Sigmoid colon (tissue), 6 donors: ENCODE measurements at regions not wholly inside any gene's neighbourhood (a gene's known extent, or its start where the extent isn't known, plus 50 kb on each side); places are given as distances from the start of the nearest gene placed in this dataset.

Experiments used
- DNase-seq: peaks from one replicate; pipeline ENCODE4 v3.0.0-alpha.2; 2019
- H3K27ac ChIP-seq, 4 donors: fragments of 200-600 bp; sonication (generic); one replicate each; pipeline ENCODE4 v1.5.1; 2016 to 2019; ENCODE audit warnings: mild to moderate bottlenecking in 1 of 4
- H3K27me3 ChIP-seq, 3 donors: fragments of 200-600 bp; sonication (generic); one replicate each; pipeline ENCODE4 v1.5.1; 2019; ENCODE audit warnings: mild to moderate bottlenecking in 1 of 3
- H3K36me3 ChIP-seq, 4 donors: fragments of 200-600 bp; sonication (generic); one replicate each; pipeline ENCODE4 v1.5.1; 2016 to 2019
- H3K4me1 ChIP-seq, 4 donors: fragments of 200-600 bp; sonication (generic); one replicate each; pipeline ENCODE4 v1.5.1; 2017 to 2019
- H3K4me3 ChIP-seq, 4 donors: fragments of 200-600 bp; sonication (generic); one replicate each; pipeline ENCODE4 v1.5.1; 2017 to 2019; ENCODE audit warnings: mild to moderate bottlenecking in 2 of 4, moderate library complexity in 1 of 4
- H3K9me3 ChIP-seq, 4 donors: fragments of 200-600 bp in 3 of 4; sonication (generic) in 3 of 4; one replicate each; pipeline versions ENCODE4 v1.5.1 to v1.6.1; 2013 to 2019
- EP300 ChIP-seq, 4 donors: sonication (generic); formaldehyde crosslinking; IDR thresholded peaks; one replicate each; pipeline ENCODE4 v1.6.1; 2017; ENCODE audit warnings: antibody characterized with exemption in 4 of 4
- POLR2A ChIP-seq, 2 donors: fragments of 450-650 bp; IDR thresholded peaks; one replicate each; pipeline ENCODE4 v1.6.1; 2016; ENCODE audit warnings: antibody characterized with exemption in 2 of 2, mild to moderate bottlenecking in 2 of 2, moderate library complexity in 2 of 2
- POLR2AphosphoS5 ChIP-seq, 4 donors: sonication (generic); formaldehyde crosslinking; IDR thresholded peaks; one replicate each; pipeline ENCODE4 v1.6.1; 2017; ENCODE audit warnings: antibody characterized with exemption in 4 of 4
- WGBS, 2 donors: extraction: QIAGEN DNeasy Blood & Tissue Kit; methylation state at CpG; one replicate each; pipeline ENCODE4 v1.1.7; 2013; 5-methylcytosine and 5-hydroxymethylcytosine counted together
- intact Hi-C: fragments of 100-400 bp; cut with DNase I; formaldehyde crosslinking; loops from one replicate; pipeline ENCODE4 v1.15.1; 2023
- TF ChIP-seq, protein P1 (sequence below), 4 experiments: fragments of 450-650 bp in 3 of 4; fragments of 200-600 bp in 1 of 4; IDR thresholded peaks; one replicate each; pipeline ENCODE4 v1.5.1; 2016 to 2019; ENCODE audit warnings: antibody characterized with exemption in 4 of 4, mild to moderate bottlenecking in 3 of 4, moderate library complexity in 2 of 4
- donor health status: healthy with polysubstance abuse.
- donor health status: healthy.

DNA sequence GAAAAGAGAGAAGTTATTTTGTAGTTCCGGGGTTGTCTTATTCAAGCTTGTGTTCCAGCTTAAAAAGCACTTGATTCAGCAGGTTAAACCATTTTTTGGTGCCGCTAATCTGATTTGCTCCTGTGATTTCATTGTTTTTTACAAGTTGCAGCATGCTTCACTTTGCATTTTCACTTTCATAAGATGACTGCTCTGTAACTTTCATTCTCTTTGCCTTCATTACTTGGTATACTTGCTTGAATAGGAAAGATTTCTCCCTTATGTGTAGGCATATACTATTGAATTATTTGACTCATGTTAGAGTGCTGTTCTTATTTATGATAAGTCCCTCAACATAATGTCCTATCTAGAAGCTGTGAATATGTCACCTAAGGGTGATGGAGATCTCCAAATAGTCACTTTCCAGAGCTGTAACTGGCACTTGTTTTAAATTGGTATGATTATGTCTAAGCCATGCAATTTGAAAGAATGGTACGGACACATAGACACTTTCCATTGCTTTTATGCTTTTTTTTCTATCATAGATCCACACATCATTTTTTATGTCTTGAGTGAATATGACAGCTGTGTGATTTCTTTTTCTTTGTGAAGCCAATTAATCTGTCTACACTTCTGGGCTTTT is 254.5 kb downstream of the DSEL start:
- no peak for DNase-seq
- no peak overlapping the region for H3K27ac ChIP-seq
- H3K4me3 ChIP-seq, result no peak overlapping the region
- no peaks in the 10 kb centered on the region for H3K4me1 ChIP-seq
- H3K27me3 ChIP-seq, result no peaks in the 10 kb centered on the region
- H3K36me3 ChIP-seq, result no peaks in the 10 kb centered on the region
- WGBS, 2 donors, result 82 to 85% methylated on average over 3 of the region's 3 CpGs
- H3K9me3 ChIP-seq, result no peaks in the 10 kb centered on the region
- no peak for TF ChIP-seq POLR2AphosphoS5 (IDR thresholded peaks at IDR 0.05)
- no peak for TF ChIP-seq EP300 (IDR thresholded peaks at IDR 0.05)
- TF ChIP-seq, protein P1, sequence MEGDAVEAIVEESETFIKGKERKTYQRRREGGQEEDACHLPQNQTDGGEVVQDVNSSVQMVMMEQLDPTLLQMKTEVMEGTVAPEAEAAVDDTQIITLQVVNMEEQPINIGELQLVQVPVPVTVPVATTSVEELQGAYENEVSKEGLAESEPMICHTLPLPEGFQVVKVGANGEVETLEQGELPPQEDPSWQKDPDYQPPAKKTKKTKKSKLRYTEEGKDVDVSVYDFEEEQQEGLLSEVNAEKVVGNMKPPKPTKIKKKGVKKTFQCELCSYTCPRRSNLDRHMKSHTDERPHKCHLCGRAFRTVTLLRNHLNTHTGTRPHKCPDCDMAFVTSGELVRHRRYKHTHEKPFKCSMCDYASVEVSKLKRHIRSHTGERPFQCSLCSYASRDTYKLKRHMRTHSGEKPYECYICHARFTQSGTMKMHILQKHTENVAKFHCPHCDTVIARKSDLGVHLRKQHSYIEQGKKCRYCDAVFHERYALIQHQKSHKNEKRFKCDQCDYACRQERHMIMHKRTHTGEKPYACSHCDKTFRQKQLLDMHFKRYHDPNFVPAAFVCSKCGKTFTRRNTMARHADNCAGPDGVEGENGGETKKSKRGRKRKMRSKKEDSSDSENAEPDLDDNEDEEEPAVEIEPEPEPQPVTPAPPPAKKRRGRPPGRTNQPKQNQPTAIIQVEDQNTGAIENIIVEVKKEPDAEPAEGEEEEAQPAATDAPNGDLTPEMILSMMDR (IDR thresholded peaks at IDR 0.05), result no peak
- no peak for TF ChIP-seq POLR2A (IDR thresholded peaks at IDR 0.05)
- intact Hi-C loops, result no loop called here

GRCh38 chr18:67260841-67261240 is 255.7 kb downstream of the DSEL start:
- no peak overlapping the region for H3K4me3 ChIP-seq
- intact Hi-C loops, result no loop called here
- no peaks in the 10 kb centered on the region for H3K27me3 ChIP-seq
- no peaks in the 10 kb centered on the region for H3K9me3 ChIP-seq
- no peak for DNase-seq
- 56 to 77% methylated on average over 5 of the region's 5 CpGs for WGBS, 2 donors
- no peaks in the 10 kb centered on the region for H3K4me1 ChIP-seq
- no peaks in the 10 kb centered on the region for H3K36me3 ChIP-seq
- TF ChIP-seq, protein P1 (IDR thresholded peaks at IDR 0.05), result no peak
- TF ChIP-seq POLR2A (IDR thresholded peaks at IDR 0.05) (no peak), EP300 (IDR thresholded peaks at IDR 0.05) (no peak), POLR2AphosphoS5 (IDR thresholded peaks at IDR 0.05) (no peak)
- no peak overlapping the region for H3K27ac ChIP-seq

- no peaks in the 10 kb centered on the region for H3K9me3 ChIP-seq
- no peak overlapping the region for H3K4me3 ChIP-seq
- TF ChIP-seq, protein P1 (IDR thresholded peaks at IDR 0.05), result no peak
- TF ChIP-seq EP300 (IDR thresholded peaks at IDR 0.05) (no peak), POLR2A (IDR thresholded peaks at IDR 0.05) (no peak), POLR2AphosphoS5 (IDR thresholded peaks at IDR 0.05) (no peak)
- WGBS, 2 donors, result 94 to 96% methylated on average over 9 of the region's 9 CpGs
- H3K27me3 ChIP-seq, result no peaks in the 10 kb centered on the region
- DNase-seq, result no peak
- H3K27ac ChIP-seq, result no peak overlapping the region
- intact Hi-C loops, result no loop called here
- H3K36me3 ChIP-seq, result no peaks in the 10 kb centered on the region
- H3K4me1 ChIP-seq, result no peaks in the 10 kb centered on the region
Observed at GRCh38 chr18:67250776-67251424, 265.6 kb downstream of the DSEL start.

GRCh38 chr18:67243799-67244587 is 272.5 kb downstream of the DSEL start:
- no peaks in the 10 kb centered on the region for H3K4me1 ChIP-seq
- H3K27me3 ChIP-seq, result no peaks in the 10 kb centered on the region
- H3K9me3 ChIP-seq, result no peaks in the 10 kb centered on the region
- 18 to 23% methylated on average over 3 of the region's 3 CpGs for WGBS, 2 donors
- intact Hi-C loops, result no loop called here
- TF ChIP-seq POLR2A (IDR thresholded peaks at IDR 0.05), result no peak
- TF ChIP-seq, protein P1 (IDR thresholded peaks at IDR 0.05), result no peak
- no peak for TF ChIP-seq POLR2AphosphoS5 (IDR thresholded peaks at IDR 0.05)
- H3K36me3 ChIP-seq, result no peaks in the 10 kb centered on the region
- peak overlapping the region in 1 of 4 donors; percentile 10 for H3K4me3 ChIP-seq
- no peak overlapping the region for H3K27ac ChIP-seq
- no peak for DNase-seq
